ENCODE measurements at regions not wholly inside any gene's neighbourhood (a gene's known extent, or its start where the extent isn't known, plus 50 kb on each side); places are given as distances from the start of the nearest gene placed in this dataset.

GRCh38 chr1:30384286-30385245 is 338.8 kb downstream of the MATN1 start:
- DNase-seq (ENCODE audit: low spot score) = peak; percentile 75
- H3K36me3 Mint-ChIP-seq (ENCODE audit: low read depth) = no peaks in the 10 kb centered on the region
- H3K27ac Mint-ChIP-seq (ENCODE audit: unreplicated experiment) = no peak overlapping the region
- H3K27me3 Mint-ChIP-seq (ENCODE audit: low read depth) = peaks cover 34% of the 10 kb centered on the region
- no peak for TF ChIP-seq CTCF (IDR thresholded peaks at IDR 0.05)
- peaks cover 2% of the 10 kb centered on the region for H3K4me1 Mint-ChIP-seq (ENCODE audit: low read depth)
- no peaks in the 10 kb centered on the region for H3K9me3 Mint-ChIP-seq (ENCODE audit: low read depth)
- H3K4me3 Mint-ChIP-seq (ENCODE audit: unreplicated experiment) = no peak overlapping the region

- Mint-ChIP-seq H3K9me3 (ENCODE audit: low read depth) (no peaks in the 10 kb centered on the region), H3K36me3 (ENCODE audit: low read depth) (no peaks in the 10 kb centered on the region), H3K27ac (ENCODE audit: unreplicated experiment) (no peak overlapping the region), H3K4me1 (ENCODE audit: low read depth) (peaks cover 10% of the 10 kb centered on the region), H3K27me3 (ENCODE audit: low read depth) (peaks cover 36% of the 10 kb centered on the region), H3K4me3 (ENCODE audit: unreplicated experiment) (no peak overlapping the region)
- no peak for TF ChIP-seq CTCF (IDR thresholded peaks at IDR 0.05)
- DNase-seq (ENCODE audit: low spot score) = peak; percentile 49
These were observed 340.1 kb downstream of the MATN1 start for GRCh38 chr1:30383221-30383711.

- H3K9me3 Mint-ChIP-seq (ENCODE audit: low read depth) = no peaks in the 10 kb centered on the region
- TF ChIP-seq CTCF (IDR thresholded peaks at IDR 0.05) = no peak
- no peak overlapping the region for H3K27ac Mint-ChIP-seq (ENCODE audit: unreplicated experiment)
- peaks cover 10% of the 10 kb centered on the region for H3K4me1 Mint-ChIP-seq (ENCODE audit: low read depth)
- no peak overlapping the region for H3K4me3 Mint-ChIP-seq (ENCODE audit: unreplicated experiment)
- DNase-seq (ENCODE audit: low spot score) = peak; percentile 17
- no peaks in the 10 kb centered on the region for H3K36me3 Mint-ChIP-seq (ENCODE audit: low read depth)
- H3K27me3 Mint-ChIP-seq (ENCODE audit: low read depth) = peaks cover 34% of the 10 kb centered on the region
These were observed 340.9 kb downstream of the MATN1 start for GRCh38 chr1:30382496-30382895.

GRCh38 chr1:30381671-30382365 is 341.6 kb downstream of the MATN1 start:
- H3K4me3 Mint-ChIP-seq (ENCODE audit: unreplicated experiment) = no peak overlapping the region

More at GRCh38 chr1:30381671-30382365, 341.6 kb downstream of the MATN1 start:
- H3K27me3 Mint-ChIP-seq (ENCODE audit: low read depth) = peaks cover 39% of the 10 kb centered on the region
- DNase-seq (ENCODE audit: low spot score) = peak; percentile 52
- no peaks in the 10 kb centered on the region for H3K36me3 Mint-ChIP-seq (ENCODE audit: low read depth)
- TF ChIP-seq CTCF (IDR thresholded peaks at IDR 0.05) = no peak
- no peak overlapping the region for H3K27ac Mint-ChIP-seq (ENCODE audit: unreplicated experiment)
- no peaks in the 10 kb centered on the region for H3K9me3 Mint-ChIP-seq (ENCODE audit: low read depth)
- H3K4me1 Mint-ChIP-seq (ENCODE audit: low read depth) = peaks cover 10% of the 10 kb centered on the region
